ENCODE measurements at regions not wholly inside any gene's neighbourhood (a gene's known extent, or its start where the extent isn't known, plus 50 kb on each side); places are given as distances from the start of the nearest gene placed in this dataset.

- no peak for DNase-seq
These were observed 536.0 kb downstream of the NPHP4 start for GRCh38 chr1:5456090-5456811.

GRCh38 chr1:5455651-5456050, 536.6 kb downstream of the NPHP4 start:
- no peak for DNase-seq

GRCh38 chr1:5455056-5455455, 537.2 kb downstream of the NPHP4 start:
- DNase-seq = no peak

GRCh38 chr1:5453347-5453746, 538.9 kb downstream of the NPHP4 start:
- no peak for DNase-seq

GRCh38 chr1:5451671-5452070, 540.6 kb downstream of the NPHP4 start:
- no peak for DNase-seq

GRCh38 chr1:5448486-5448885, 543.7 kb downstream of the NPHP4 start:
- DNase-seq = no peak

GRCh38 chr1:5447503-5447960, 544.7 kb downstream of the NPHP4 start:
- DNase-seq = no peak

GRCh38 chr1:5444396-5444795, 547.8 kb downstream of the NPHP4 start:
- DNase-seq = no peak

GRCh38 chr1:5436808-5437207, 555.4 kb downstream of the NPHP4 start:
- DNase-seq = no peak

- DNase-seq = no peak
These were observed 556.8 kb downstream of the NPHP4 start for GRCh38 chr1:5435414-5435813.

- DNase-seq = no peak
These were observed 559.8 kb downstream of the NPHP4 start for GRCh38 chr1:5432436-5432835.

- DNase-seq = no peak
These were observed 561.1 kb downstream of the NPHP4 start for GRCh38 chr1:5430911-5431697.

GRCh38 chr1:5430136-5430535, 562.1 kb downstream of the NPHP4 start:
- no peak for DNase-seq

- no peak for DNase-seq
These were observed 563.9 kb downstream of the NPHP4 start for GRCh38 chr1:5428351-5428750.

GRCh38 chr1:5427026-5427613, 565.1 kb downstream of the NPHP4 start:
- no peak for DNase-seq

- DNase-seq = no peak
These were observed 567.2 kb downstream of the NPHP4 start for GRCh38 chr1:5424802-5425703.

- no peak for DNase-seq
These were observed 569.1 kb downstream of the NPHP4 start for GRCh38 chr1:5423109-5423508.

- DNase-seq = no peak
These were observed 572.7 kb downstream of the NPHP4 start for GRCh38 chr1:5419501-5419900.

GRCh38 chr1:5416518-5416917, 575.7 kb downstream of the NPHP4 start:
- no peak for DNase-seq

- DNase-seq = no peak
These were observed 576.6 kb downstream of the NPHP4 start for GRCh38 chr1:5415606-5416005.

GRCh38 chr1:5410652-5411051, 581.6 kb downstream of the NPHP4 start:
- no peak for DNase-seq

- no peak for DNase-seq
These were observed 583.8 kb downstream of the NPHP4 start for GRCh38 chr1:5408401-5408800.

- no peak for DNase-seq
These were observed 587.0 kb downstream of the NPHP4 start for GRCh38 chr1:5405263-5405662.

Data from GF-D8 (cell line).